Activated T-cell treated with anti-CD3 and anti-CD28 coated beads, Interleukin-2, amount 50 U/mL, for 48 hours (primary cell): ENCODE measurements at regions not wholly inside any gene's neighbourhood (a gene's known extent, or its start where the extent isn't known, plus 50 kb on each side); places are given as distances from the start of the nearest gene placed in this dataset.

ENCODE experiments used
- DNase-seq, 2 experiments: peaks; one replicate each; pipeline ENCODE4 v3.0.0-alpha.2; 2020

DNA sequence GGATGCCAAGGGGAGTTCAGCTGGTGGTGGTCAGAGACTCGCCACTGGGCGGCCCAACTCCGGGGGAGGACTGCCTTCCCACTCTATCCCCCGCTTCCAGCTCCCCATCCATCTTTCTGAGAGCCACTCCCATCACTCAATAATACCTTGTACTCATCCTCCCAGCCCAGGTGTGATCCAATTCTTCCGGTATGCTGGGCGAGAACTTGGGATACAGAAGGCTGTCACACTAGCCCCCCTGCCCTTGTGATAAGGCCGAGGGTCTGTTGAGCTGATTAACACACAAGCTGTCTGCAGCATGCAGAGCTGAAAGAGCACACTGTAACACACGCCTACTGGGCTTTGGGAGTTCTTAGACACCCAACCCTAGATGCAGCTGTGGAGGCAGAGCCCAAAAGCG lies 460.4 kb upstream of the EEF2KMT start:
- no peak for DNase-seq

DNA sequence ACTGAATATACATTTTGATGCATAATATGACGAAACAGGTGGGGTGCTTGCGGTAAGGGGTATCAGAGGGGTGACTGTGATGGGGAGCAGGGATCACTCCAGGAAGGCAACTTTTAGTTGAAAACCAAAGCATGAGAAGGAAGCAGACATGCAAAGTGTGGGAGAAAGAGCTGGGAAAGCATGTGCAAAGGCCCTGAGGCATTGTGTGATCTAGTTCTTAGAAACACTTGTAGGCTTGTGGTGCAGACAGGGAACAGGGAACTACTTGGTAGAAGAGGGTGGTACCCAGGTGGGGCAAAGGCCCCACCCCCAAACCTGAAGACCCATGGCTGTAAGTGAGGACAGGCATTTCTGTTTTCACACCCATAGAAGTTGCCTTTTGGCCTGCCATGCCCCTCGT lies 459.9 kb upstream of the EEF2KMT start:
- no peak for DNase-seq

DNA sequence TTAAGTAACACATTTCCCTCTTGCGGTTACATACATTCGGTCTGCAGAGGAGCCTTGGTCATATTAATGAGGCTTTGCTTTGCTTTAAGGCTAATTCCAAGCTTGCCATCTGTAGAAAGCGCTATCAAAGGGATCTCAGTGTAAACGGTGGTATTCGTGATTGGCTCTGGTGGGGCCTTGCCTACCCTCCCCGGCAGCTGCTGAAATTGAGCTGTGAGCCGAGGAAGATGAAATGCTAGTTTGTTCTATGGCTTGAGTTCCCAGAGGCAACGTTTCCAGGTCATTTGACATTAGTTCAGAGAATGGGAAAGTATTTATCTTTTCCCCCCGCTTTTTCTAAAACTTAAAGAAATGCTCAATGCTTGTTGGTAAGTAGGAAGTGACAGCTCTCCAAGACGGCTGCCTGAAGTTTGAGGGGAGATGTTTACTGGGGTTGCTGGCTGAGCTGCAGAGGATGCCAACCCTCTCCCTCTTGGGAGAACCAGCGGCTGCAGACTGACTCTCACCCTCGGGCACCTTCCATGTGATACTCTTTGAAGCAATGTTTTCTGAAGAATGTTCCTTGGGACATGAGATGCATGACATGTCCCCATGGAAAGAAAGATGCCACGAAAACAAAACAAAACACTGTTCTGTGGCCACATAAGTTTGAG lies 458.7 kb upstream of the EEF2KMT start:
- no peak for DNase-seq

DNA sequence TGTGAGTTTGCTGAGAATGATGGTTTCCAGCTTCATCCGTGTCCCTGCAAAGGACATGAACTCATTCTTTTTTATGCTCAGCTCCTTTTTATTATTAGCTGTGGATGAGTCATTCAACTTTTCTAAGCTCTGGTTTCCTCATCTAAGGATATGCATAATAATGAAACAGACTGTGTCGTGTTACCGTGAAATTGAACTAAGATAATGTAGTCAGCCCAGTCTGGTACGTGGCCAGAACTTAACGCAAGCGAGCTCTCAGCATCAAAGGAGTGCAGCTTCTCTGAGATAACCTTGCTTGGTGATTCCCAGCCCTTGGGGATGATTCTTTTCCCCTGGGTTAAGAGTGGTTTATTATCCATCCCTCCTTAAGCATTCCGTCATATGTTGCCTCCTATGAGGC lies 454.3 kb upstream of the EEF2KMT start:
- no peak for DNase-seq

DNA sequence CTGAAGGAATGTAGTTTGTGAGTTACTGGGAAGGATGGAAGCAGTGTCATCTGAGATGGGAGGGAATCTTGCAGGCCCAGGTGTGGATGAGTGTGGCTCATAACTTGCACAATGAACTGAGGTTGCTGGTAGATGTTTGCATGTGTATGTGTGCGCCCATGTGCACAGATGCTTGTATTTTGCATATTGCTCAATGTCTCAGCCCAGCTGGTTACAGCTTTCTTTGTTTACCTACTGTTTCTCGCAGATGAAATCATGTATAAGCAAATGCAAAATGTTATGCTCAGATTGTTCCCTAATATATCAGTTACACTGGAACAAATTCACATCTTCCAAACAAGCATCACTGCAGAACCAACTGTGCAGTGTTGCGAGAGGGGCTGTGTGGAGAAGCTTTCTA lies 452.2 kb upstream of the EEF2KMT start:
- no peak for DNase-seq

DNA sequence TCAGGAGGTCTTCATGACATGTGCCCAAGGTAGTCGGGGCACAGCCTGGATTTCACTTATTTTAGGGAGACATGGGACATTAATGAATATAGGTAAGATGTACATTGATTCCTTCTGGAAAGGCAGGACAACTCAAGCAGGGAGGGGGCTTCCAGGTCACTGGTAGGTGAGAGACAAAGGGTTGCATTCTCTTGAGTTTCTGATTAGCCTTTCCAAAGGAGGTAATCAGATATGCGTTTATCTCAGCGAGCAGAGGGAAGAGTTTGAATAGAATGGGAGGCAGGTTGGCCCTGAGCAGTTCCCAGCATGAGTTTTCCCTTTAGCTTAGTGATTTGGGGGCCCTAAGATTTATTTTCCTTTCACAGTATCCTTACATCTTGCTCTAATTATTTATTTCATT lies 443.8 kb upstream of the EEF2KMT start:
- DNase-seq, result no peak

DNA sequence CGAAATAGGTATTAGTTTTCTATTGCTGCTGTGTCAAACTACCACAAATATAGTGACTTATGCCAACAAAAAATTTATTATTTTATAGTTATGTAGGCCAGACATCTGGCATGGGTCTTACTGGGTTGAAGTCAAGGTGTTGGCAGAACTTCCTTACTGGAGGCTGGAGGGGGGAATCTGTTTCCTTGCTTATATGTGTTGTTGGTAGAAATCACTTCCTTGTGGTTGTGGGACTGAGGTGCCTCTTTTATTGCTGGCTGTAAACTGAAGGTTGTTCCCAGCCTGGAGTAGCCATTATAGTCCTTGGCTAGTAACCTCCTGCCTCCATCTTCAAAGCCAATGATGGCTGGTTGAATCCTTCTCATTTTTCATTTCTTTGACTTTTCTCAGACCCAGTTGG lies 439.8 kb upstream of the EEF2KMT start:
- DNase-seq, result no peak

DNA sequence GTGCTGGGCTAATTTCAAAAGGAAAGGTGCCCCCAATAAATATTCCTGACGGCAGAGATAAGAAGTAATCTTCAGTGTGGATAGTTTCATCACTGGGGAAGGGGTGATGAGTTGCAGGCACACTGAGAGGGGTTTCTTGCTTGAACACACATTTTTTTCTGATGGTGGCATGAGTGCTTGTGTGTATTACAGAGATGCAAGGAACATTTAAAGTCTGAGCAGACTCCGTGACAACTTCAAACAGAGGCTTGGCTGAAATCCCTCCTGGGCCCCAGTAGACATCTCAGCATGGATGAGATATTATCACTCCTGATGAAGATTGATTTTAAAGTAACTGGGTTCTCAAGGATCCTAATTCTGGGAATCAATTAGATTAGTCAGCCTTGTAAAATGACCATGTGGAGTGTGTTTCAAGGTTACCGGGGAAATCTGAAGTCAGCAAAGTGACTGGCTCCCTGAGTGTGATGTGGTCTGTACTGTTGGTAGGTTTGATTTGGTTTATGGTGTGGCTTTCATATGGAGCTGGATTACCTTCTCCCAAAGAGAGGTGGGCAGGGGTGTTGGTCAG lies 435.8 kb upstream of the EEF2KMT start:
- no peak for DNase-seq

DNA sequence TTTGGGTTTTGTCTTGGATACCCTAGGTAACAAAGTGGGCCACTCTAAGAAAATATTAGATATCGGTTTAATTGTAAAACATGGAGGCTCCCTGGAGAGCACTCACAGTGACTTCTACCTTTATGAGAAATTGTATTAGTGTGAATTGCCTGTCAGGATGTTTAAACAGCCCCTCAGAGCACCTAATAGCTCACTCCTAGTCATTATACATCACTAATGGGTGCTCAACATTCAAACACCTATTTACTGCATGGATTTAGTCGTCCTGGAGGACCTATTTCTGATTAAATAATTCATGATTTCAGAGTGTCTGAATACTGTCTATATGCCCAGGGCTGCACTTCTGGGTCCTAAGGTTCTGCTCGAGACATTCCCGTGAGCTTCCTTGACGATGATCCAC lies 430.2 kb upstream of the EEF2KMT start:
- DNase-seq, result no peak

DNA sequence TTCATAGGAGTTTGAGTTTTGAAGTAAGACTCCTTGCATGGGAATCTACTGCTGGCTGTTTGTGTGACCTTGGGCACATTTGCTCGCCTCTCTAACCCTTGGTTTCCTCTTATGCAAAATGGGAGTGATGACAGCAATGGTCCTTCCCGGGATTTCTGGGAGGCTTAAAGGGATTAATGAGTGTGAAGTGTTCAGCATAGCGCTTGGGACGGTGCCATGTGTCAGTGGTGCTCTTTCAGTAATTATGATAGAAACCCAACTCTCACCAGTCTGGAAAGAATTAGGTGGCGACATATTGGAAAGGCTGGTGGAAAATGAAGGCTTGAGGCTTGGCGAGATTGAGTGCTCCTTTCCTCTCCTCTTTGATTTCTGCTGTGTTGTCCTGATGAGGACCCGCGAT lies 429.2 kb upstream of the EEF2KMT start:
- DNase-seq, result no peak

DNA sequence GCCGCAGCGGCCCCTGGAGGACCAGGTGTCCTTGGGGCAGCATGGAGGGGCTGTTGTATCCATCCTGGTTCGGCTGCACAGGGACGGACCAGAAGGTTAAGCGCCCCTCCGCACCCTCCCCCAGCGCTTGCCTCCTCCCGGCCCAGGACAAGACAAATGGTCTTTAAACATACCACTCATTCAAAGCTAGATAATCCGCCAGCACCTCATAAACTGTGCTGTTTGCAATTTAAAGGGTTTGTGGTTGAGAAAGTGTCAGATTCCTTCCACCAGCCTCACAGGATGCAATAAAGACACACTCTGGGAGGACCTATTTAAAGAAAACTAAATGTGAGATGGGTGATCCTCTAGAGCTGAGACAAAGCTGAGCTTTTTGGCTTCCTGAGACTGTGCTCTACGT lies 426.2 kb upstream of the EEF2KMT start:
- no peak for DNase-seq

DNA sequence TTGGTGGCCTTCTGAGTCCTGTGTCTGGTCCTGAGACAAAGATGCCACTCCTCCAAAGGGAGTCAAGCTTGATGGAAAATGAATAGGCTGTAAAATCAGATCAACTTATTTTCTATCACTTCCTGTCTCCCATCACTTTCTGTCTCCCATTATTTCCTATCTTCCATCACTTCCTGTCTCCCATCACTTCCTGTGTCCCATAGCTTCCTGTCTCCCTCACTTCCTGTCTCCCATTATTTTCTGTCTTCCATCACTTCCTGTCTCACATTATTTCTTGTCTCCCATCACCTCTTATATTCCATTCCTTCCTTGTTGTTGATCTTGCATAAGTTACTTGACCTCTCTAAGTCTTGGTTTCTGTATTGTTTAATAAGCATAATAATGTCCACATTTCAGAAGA lies 418.5 kb upstream of the EEF2KMT start:
- DNase-seq, result no peak

DNA sequence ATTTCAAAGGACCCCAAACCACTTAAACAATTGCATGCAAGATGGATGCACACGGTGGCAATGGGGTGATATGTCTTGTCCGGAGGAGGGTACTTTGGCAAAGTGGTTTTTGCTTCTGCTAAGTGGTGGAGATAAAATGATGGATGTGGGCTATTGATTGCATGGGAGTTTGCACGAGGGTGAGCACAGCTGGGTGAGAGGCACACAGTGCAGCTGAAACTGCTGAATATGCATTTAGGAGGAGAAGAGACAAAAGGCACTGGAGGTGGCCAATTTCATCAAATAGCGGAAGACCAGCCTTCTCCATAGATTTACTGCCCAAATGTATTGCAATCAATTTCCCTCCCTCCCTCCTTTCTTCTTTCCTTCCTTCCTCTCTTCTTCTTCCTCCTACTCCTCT lies 414.4 kb upstream of the EEF2KMT start:
- no peak for DNase-seq

DNA sequence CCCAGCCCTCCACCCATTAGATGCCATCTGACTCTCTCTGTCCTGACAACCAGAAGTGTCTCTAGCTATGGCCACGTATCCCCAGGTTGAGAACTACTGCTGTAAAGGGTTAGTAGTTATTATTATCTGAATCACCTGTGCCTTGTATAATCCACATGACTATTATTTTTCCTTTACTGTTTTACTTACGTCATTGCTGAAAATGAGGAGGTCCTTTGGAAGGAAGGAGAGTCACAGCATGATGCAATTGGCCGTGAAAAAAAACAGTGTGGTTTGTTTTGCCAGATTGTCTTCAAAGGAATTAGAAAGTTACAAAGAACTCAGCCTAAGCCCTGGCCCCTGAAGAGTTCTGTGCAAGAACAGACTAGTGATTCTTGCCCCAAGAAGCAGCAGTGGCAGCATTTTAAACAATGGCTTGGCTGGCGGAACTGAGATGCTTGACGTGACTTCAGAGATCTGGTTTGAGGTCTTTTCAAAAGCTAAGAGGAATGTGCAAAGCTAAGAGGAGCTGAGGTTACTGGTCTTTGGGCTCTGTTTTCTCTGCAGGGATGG lies 413.3 kb upstream of the EEF2KMT start:
- DNase-seq, result no peak

DNA sequence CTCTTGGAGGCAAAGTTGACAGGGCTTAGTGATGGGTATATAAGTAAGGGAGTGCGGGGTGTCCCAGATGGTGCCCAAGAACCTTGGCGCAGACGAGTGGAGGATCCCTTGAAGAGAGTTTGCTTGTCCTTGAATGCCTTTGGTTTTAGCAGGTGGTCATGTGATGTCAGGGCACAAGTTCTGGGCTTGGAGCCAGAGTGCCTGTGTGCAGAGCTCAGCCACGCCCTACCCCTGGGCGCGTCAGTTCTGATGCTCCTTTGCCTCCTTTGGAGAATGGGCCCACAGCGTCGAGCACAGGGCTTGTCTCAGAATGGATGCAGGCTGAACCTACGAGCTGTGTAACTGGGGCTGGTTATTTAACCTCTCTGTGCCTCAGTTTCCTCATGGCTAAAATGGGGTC lies 412.2 kb upstream of the EEF2KMT start:
- no peak for DNase-seq

DNA sequence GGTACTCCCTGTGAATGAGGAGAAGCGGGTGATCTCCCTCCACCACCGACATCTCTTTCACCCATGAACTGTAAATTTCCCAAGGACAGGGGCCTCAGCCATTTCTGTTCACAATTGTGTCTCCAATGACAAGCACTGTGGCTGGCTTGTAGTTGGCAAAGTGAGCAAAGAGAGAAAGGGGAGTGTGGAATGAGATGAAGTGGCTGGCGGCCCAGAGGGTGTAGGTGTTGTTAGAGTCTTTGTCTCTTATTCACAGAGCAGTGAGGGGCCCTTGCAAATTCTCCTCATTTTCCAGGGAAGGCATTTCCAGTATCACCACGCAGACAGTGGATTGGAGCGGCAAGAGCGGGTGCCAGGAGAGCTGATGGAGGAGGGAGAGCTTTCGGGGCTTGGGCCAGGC lies 411.7 kb upstream of the EEF2KMT start:
- no peak for DNase-seq

DNA sequence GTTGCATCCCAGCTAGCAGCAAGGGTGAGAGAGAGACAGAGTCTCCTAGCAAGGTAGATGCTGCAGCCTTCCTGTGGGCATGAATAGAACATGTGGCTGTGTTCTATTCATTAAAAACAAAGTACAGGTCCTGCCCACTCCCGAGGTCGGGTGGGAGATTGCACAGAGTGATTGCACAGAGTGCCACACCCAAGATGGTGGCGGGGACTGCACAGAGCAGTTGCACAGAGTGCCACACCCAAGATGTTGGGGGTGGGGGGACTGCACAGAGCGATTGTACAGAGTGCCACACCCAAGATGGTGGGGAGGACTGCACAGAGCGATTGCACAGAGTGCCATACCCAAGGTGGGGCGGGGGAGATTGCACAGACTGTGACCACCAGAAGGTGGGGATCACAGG lies 410.8 kb upstream of the EEF2KMT start:
- no peak for DNase-seq

DNA sequence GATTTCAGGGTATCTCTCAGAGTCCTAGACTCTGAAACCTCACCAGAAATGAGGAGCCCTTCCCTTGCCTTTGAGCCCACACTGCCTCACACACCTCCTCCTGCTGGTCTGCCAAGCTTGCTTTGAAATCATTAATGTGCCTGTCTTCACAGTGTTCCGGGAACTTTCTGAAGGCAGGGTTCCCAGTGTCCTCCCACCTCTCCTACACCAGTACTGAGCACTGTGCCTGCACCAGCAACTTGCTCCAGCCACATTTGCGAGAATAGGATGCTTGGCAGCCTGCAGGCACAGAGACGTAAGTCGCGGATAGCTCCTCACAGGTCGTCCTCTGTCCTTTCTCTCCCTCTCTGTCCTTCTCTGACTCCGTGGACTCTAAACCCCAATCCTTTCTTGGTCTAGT lies 408.4 kb upstream of the EEF2KMT start:
- DNase-seq, result no peak

DNA sequence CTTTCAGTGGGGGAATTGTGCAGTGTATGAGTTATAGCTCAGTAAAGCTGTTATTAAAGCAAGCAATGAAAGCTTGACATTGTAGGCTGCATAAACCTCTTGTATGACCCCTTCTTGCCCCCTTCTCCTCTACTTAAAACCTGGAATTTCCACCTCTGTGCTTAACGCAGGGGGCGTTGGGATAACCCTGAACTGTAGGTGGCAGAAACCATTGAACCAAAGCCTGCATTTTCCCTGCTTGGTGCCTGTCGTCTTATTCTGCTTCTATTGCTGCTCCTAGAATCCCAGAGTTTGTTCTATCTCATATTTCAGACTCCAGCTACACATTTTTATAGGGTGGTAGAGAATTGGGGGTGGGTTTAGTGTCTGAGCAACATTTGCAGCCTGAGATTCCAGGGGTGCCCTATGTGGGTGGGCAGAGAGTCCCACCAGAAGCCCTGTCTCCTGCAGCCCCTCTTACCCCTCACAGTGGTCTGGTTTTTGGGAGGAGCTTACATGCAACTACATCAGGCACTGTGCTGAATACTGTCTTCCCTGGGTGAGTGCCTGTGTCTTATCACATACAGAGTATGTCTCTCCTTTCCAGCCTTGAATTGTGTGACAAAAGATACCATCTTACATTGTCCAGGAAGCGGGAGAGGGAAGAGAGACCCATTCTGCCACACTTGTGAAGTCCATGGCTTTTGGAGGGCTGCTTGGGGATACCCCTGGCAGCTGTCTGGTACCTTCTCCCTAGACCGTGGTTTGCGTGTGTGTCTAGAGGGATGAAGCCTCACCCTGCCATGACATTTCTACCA lies 407.7 kb upstream of the EEF2KMT start:
- no peak for DNase-seq

DNA sequence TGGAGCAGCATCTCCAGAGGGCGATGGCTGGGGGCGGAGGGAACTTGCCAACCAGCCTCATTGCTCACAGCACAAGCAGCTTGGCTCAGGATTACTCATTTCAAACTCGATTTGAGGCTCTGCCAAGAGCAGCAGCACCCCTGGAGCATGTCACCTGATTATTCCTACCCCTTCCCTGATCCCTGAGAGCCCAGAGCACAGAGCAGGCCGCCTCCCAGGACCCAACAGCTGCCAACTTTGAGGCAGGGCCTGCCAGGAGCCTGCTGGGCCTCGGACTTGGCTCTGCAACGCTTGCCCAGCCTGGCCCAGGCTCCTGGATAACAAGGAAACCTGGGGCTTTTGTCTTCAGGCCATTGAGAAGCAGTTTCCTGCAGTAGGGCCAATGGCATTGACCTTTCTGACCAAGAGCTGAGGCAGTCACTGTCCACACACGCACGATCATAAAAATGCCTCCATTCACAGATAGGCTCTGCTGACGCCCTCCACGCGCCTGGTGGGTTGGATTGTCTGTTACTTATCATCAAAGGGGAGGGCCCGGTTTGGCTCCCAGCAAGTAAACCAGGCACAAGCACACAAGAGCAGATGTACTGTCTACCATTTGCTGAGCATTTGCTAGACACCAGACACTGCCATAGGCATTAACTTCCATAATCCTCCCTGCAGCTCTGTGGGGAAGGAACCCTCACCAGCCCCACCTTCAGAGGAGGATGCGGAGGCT lies 406.6 kb upstream of the EEF2KMT start:
- no peak for DNase-seq

DNA sequence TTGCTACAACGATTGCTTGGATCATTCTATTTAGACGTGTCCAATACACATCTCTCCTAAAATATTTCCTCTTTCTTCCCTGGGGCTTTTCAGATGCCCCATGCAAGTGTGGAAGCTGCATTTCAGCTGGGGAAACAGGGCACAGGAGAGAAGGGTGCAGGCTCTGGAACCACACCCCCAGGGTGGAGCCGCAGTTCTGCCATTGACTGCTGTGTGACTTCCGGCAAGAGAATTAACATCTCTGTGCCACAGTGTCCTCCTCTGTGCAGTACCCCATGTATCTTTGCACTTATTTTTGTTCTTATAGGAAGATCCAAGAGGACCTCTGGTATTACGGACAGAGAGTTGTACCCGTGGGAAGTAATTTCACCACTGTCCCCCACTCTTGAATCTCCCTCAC lies 405.3 kb upstream of the EEF2KMT start:
- DNase-seq, result no peak

DNA sequence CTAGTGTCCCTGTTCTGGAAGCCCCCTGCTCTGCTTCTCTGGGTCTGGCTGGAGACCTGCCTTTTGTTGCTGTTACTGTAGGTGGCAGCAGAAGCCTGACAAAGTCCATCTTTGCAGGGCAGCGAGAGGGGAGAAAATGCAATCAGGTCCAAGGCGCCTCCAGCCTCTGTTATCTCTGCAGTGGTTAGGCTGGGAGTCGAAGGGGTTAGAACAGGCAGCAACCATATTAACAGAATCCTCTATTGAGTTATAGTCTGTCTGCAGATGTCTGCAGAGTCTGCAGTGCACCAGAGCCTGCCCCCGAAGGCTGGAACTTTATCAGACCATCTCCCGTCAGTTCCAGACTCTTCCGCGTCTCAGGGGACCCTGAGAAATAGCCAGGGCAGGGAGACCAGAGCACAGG lies 404.9 kb upstream of the EEF2KMT start:
- DNase-seq, result no peak

DNA sequence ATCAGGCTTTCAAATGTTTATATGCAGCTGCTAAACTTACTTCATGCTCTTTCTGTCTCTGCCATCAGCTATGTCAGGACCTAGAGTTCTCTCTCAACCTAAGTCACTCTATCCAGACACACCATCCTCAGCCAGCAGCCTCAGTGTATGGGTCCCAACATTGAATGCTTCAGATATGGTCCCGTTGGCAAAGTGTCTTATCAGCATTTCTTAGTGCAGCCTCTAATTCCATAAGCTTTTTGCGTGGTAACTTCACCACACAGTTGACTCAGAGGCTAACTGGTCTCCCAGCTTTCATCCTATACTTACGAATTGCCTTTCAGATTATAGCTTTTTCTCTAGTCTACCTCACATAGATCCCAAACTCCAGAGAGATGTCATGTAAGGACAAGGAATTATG lies 402.9 kb upstream of the EEF2KMT start:
- no peak for DNase-seq

DNA sequence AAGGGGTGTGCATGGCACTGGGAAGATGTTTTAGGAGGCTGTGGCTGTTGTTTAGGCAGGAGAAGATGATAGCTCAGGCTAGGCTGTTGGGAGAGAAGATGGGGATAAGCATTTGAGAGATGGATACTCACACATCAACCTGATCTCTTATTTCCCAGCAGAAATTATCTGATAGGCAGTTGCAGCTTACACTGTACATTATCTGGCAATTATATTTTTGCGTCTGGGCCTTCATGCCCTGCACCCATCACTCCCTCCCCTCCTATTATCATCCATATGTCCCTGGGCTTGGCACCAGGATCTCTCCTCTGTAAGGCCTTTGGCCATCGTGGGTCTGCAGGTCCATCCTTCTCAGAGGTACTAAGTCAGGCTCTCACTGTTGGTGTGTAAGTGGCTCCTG lies 401.0 kb upstream of the EEF2KMT start:
- DNase-seq, result no peak
